IPS-NIHi11 (cell line): ENCODE measurements at regions not wholly inside any gene's neighbourhood (a gene's known extent, or its start where the extent isn't known, plus 50 kb on each side); places are given as distances from the start of the nearest gene placed in this dataset.
A peak's percentile ranks its signal among the peaks of the same experiment; 100 is the strongest.

Experiments
- DNase-seq: peaks from one replicate; pipeline ENCODE4 v3.0.0; 2012; ENCODE audit warnings: mixed read lengths, low spot score

DNA sequence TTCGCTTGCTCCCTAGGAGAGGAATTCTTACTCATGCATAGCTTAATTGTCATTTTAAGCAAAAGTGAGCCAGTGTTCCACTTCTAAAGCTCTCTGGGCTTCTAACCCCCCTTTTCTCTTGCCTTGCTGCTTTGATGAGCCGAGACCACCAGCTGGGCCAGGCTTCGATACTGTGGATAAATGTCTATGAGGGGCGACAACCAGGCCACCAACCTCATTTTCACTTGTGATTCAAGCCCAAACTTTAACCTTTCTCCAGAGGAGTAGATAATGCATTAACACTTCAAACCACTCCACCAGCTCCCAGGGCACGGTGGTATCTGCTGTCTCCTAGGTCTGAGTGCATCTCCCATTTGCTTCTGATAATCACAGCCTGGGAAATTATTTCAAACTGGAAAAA lies 205.6 kb downstream of the PSAT1 start:
- peak; percentile 19 for DNase-seq

DNA sequence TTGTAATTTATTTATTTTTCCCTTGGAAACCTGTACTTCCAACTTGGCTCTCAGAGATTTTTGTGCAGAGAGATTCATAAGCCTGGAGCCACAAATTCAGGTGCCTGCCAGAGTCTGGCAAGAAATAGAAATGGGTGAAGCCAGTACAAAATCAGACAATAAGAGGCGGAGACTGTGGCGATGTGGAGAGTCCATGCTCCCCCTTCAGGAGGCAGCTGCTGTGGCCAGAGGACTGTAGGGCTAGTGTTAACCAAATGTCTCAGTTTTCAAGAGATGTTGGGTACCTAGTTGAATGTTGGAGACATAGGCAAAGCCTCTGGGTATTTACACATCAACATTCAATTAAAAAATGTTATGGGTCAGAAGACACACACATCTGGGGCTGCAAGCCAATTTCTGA lies 208.6 kb downstream of the PSAT1 start:
- DNase-seq, result no peak

DNA sequence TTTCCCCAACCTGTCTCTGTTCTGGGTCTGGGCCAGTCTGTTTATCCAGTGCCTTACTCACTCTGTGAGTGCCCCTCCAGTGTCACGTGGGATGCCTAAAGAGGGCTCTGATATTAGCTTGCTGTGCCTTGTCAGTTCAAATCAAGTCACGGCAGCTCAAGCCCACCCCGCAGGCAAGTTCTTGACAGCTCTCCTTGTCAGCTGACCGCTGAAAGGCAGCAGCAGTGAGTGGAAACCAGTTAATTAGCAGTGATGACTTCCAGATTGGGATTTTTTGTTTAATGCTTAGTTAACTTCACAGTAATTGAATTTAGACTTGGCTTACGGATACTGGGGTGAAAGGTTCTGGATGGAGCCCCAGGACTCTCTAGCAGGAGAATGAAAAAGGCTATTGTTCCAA lies 210.1 kb downstream of the PSAT1 start:
- no peak for DNase-seq

DNA sequence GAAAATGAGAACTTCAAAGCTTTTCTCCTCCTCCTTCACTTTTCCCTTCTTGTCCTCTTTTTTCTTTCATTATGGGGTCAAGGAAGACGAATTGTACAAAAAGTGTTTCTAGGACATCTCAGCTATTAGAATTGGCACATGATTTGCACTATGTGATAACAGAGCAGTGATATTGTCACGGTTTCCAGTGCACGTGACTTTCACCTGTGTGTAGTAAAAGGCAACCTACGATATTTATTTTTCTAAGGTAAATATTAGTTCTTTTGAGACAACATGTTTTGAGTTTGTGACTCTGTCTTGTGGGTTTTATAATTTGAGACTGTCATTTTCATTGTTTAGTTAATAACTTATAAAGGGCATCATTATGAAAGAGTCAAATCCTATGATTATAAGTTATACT lies 213.1 kb downstream of the PSAT1 start:
- DNase-seq, result no peak

DNA sequence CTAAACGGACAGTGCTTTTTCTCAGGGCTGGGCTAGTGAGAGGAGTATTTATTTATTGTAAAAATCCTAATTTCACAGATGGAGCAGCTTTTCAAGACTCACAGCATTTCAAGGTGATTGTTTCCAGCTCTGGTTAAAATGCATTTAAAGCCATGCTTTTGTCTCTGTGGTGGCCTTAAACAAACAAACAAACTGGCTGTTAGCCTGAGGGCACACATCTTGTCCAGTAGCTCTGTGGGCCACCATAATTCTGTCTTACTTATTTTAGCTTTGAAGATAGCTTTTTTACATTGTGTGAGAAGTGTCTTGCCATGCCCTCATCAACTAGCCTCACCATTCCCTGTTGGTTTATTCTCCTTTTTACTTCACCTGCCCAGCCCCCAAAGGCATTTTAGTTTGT lies 218.2 kb downstream of the PSAT1 start:
- no peak for DNase-seq

DNA sequence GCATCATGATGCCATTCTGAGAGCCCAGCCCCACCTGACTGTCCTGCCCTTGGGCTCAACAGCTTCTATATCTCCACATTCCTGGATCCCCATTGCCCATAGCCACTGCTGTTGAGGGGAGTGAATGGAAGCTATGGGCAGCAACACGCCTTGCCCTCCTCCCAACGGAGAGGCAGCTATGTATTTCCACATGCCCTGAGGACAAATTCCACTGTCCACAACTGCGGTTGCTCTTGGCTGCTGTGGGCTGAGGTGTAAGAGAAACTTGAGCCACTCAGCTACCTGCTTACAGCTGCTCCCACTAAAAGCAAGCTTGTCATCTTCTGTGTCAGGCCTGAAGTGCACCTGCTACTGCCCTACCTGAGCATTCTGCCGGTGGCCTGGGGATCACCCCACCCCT lies 222.9 kb downstream of the PSAT1 start:
- DNase-seq, result no peak

- no peak for DNase-seq
Observed at GRCh38 chr9:78521680-78522079, 224.8 kb downstream of the PSAT1 start.

- no peak for DNase-seq
Observed at GRCh38 chr9:78525986-78526560, 229.1 kb downstream of the PSAT1 start.

DNA sequence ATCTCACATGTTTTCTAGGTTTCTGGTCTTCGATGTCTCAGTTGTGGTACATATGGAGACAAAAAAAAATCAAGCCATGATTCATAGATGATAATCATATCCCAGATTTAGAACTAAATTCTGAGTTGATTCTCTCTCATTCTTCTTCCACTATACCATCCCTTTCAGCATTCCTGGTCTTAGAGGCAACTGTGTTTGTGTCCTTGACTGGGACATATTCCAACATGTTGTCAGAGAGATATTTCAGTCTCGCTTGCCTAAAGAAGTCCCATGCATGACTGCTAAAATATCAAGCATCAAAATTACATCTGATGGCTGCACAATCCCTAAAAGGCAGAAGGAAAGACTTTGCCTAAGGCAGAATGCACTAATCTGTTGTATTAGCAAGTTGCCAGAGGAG lies 236.6 kb downstream of the PSAT1 start:
- no peak for DNase-seq

GRCh38 chr9:78539188-78539587 lies 242.3 kb downstream of the PSAT1 start:
- no peak for DNase-seq

- no peak for DNase-seq
Observed at GRCh38 chr9:78539904-78540303, 243.0 kb downstream of the PSAT1 start.

DNA sequence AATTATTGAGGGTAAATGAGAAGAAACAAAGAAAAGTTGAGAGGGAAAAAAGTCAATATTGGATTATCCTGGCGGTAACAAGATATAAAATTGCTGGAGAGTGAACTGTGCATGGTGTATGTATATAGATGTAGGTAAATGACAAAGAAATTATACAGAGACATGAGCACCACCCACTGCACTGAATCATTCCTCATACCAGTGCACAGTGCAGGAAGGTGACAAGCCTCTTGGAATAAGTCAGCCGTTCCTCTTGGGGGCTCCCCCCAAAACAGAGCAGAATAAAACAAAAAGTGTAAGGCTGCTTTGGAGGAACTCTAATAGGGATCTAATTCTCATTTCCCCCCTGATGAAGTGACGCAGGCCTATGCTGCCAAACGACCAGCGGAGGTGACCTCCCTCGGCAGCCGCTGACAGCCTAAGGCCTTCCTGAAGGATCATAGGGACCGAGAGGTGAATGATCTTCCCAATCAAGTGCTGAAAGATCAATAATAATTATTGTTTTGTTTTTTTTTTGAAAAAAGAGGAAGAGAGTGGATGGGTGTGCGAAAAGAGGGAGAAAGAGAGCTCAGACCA lies 245.0 kb downstream of the PSAT1 start:
- no peak for DNase-seq

- peak; percentile 25 for DNase-seq
Observed at GRCh38 chr9:78542491-78543181, 245.7 kb downstream of the PSAT1 start.

DNA sequence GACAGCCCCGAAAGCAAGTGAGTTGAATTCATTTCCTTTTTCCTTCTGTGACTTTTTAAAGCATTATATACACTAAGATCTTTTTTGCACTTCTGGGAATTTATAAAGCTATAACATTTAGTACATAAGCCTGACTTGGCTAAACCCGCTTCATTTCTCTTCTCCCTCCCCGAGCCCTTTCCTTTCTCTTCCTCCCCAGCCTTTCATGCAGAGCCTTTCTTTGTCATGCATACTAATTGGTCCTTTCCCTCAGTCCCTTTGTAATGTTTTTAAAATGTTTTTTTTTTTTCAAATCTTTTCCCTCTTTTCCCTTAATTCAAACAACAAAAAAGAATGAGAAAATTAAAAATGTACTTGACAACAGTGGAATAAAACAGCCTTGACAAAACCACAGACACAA lies 246.4 kb downstream of the PSAT1 start:
- DNase-seq, result peak; percentile 31

GRCh38 chr9:78544230-78544629 lies 247.3 kb downstream of the PSAT1 start:
- DNase-seq, result no peak

- DNase-seq, result no peak
Observed at GRCh38 chr9:78547831-78548230, 250.9 kb downstream of the PSAT1 start.

- no peak for DNase-seq
Observed at GRCh38 chr9:78548670-78549069, 251.7 kb downstream of the PSAT1 start.

DNA sequence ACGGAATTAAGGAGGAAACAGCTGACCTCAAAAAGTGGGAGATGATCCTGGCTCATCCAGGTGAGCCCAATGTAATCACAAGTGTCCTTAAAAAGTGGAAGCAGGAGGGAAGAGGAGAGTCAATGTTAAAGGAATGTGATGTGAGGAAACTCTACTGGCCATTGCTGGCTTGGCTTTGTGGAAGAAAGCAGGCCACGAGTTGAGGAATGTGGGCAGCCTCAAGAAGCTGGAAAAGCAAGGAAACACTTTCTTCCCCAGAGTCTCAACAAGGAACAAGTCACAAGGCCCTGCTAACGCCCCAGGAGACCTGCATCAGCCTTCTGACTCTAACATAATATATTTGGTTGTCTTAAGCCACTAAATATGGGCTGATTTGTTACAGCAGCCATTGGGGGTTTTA lies 252.8 kb downstream of the PSAT1 start:
- DNase-seq, result no peak

GRCh38 chr9:78552802-78553201 lies 255.9 kb downstream of the PSAT1 start:
- DNase-seq, result peak; percentile 38

- DNase-seq, result no peak
Observed at GRCh38 chr9:78557540-78557939, 260.6 kb downstream of the PSAT1 start.

GRCh38 chr9:78559449-78559885 lies 262.5 kb downstream of the PSAT1 start:
- no peak for DNase-seq

DNA sequence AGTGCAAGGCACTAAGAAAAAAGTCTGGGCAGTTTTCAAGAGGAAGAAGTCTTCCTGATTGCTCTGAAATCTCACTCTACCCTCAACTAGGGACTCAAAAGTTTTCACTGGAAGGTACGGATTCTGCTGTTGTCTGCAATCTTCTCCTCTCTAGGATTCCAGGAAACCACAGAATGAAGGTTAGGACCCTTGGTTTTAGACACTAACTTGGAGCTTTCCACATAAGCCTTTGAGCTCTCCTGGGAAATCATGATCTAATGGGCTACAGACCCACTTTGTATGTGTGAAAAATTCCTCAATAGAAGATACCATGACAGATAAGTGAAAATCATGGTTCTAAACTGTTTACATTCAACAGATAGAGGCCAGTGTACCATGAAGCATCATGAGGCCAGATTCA lies 265.1 kb downstream of the PSAT1 start:
- no peak for DNase-seq

- DNase-seq, result no peak
Observed at GRCh38 chr9:78563269-78563668, 266.3 kb downstream of the PSAT1 start.

- no peak for DNase-seq
Observed at GRCh38 chr9:78565481-78565880, 268.6 kb downstream of the PSAT1 start.
